SK-N-SH (cell line): ENCODE measurements at regions not wholly inside any gene's neighbourhood (a gene's known extent, or its start where the extent isn't known, plus 50 kb on each side); places are given as distances from the start of the nearest gene placed in this dataset.

Experiments
- CTCF ChIA-PET: fragments of 300-600, 350-600 bp; formaldehyde crosslinking; extraction: SDS; loops from one replicate; lab custom pipeline; 2021; lab: Yijun Ruan, JAX
- POLR2A ChIA-PET: fragments of 350-600 bp; sonication (Branson Sonifier 250); formaldehyde crosslinking; extraction: SDS; loops from one replicate; lab custom pipeline; 2020; ENCODE audit warnings: antibody characterized with exemption, inconsistent platforms; lab: Yijun Ruan, JAX
- DNase-seq: peaks from one replicate; pipeline ENCODE4 v3.0.0; 2012
- H2AFZ ChIP-seq: fragments of 200-600 bp; sonication (generic); 2 replicates; pipeline ENCODE4 v1.8.1; 2016; ENCODE audit warnings: antibody characterized with exemption, mild to moderate bottlenecking, low read depth
- H3F3A ChIP-seq: fragments of 200-600 bp; sonication (generic); replicated peaks from 2 replicates; pipeline ENCODE3; 2016; ENCODE audit warnings: antibody characterized with exemption, mild to moderate bottlenecking; ENCODE audit not compliant: insufficient read depth
- H3K27ac ChIP-seq, 2 experiments: fragments of 200-500 bp in 1 of 2; fragments of 200-600 bp in 1 of 2; sonication (Bioruptor generic) in 1 of 2; sonication (generic), shearing (Covaris generic) in 1 of 2; 2 replicates each; pipeline versions ENCODE4 v1.5.1 to v1.6.1; 2014 to 2016; ENCODE audit warnings: low read depth in 2 of 2, inconsistent platforms in 1 of 2, low read length in 1 of 2, mild to moderate bottlenecking in 1 of 2, mixed read lengths in 1 of 2
- H3K27me3 ChIP-seq: fragments of 200-600 bp; sonication (generic), shearing (Covaris generic); 2 replicates; pipeline ENCODE4 v1.6.1; 2016; ENCODE audit warnings: mixed run types; ENCODE audit not compliant: insufficient read depth
- H3K36me3 ChIP-seq, 2 experiments: fragments of 200-500 bp in 1 of 2; fragments of 200-600 bp in 1 of 2; sonication (Bioruptor generic) in 1 of 2; sonication (generic) in 1 of 2; replicated peaks in 1 of 2; 2 replicates each; pipeline versions ENCODE3 to v1.5.1; 2014 to 2016; ENCODE audit warnings: low read length in 1 of 2, mild to moderate bottlenecking in 1 of 2; ENCODE audit not compliant: insufficient read depth in 2 of 2, control insufficient read depth in 1 of 2
- H3K4me1 ChIP-seq, 2 experiments: fragments of 200-500 bp in 1 of 2; fragments of 200-600 bp in 1 of 2; sonication (Bioruptor generic) in 1 of 2; sonication (generic), shearing (Covaris generic) in 1 of 2; 2 replicates each; pipeline versions ENCODE4 v1.5.1 to v1.6.1; 2014 to 2016; ENCODE audit warnings: low read depth in 1 of 2, low read length in 1 of 2, mixed run types in 1 of 2; ENCODE audit not compliant: insufficient read depth in 2 of 2, control insufficient read depth in 1 of 2
- H3K4me2 ChIP-seq: fragments of 200-600 bp; sonication (generic), shearing (Covaris generic); 2 replicates; pipeline ENCODE4 v1.6.1; 2017; ENCODE audit warnings: mixed run types
- H3K4me3 ChIP-seq, 2 experiments: fragments of 200-500 bp in 1 of 2; fragments of 200-600 bp in 1 of 2; sonication (Bioruptor generic) in 1 of 2; sonication (generic), shearing (Covaris generic) in 1 of 2; 2 replicates each; pipeline versions ENCODE4 v1.5.1 to v1.8.1; 2014 to 2016; ENCODE audit warnings: low read depth in 2 of 2, inconsistent platforms in 1 of 2, low read length in 1 of 2, mild to moderate bottlenecking in 1 of 2, mixed read lengths in 1 of 2, moderate library complexity in 1 of 2
- H3K79me2 ChIP-seq: fragments of 200-600 bp; sonication (generic); 2 replicates; pipeline ENCODE4 v1.8.1; 2017; ENCODE audit warnings: mild to moderate bottlenecking; ENCODE audit not compliant: insufficient read depth
- H3K9ac ChIP-seq: fragments of 200-600 bp; sonication (generic); 2 replicates; pipeline ENCODE4 v1.6.1; 2017; ENCODE audit warnings: mixed run types
- H3K9me2 ChIP-seq: fragments of 200-600 bp; sonication (generic); 2 replicates; pipeline ENCODE4 v1.6.1; 2017; ENCODE audit warnings: mixed run types
- H3K9me3 ChIP-seq: fragments of 200-600 bp; sonication (generic); 2 replicates; pipeline ENCODE4 v1.6.1; 2017; ENCODE audit warnings: mixed run types, mild to moderate bottlenecking, moderate library complexity
- H4K20me1 ChIP-seq: fragments of 200-600 bp; sonication (generic); 2 replicates; pipeline ENCODE4 v1.6.1; 2017; ENCODE audit warnings: mild to moderate bottlenecking, mixed run types; ENCODE audit not compliant: insufficient read depth
- CTCF ChIP-seq: fragments of 200-600 bp; sonication (generic); IDR thresholded peaks from 2 replicates; pipeline ENCODE4 v1.6.1; 2017; ENCODE audit warnings: antibody characterized with exemption, mild to moderate bottlenecking, moderate library complexity
- ELF1 ChIP-seq: IDR thresholded peaks from 2 replicates; pipeline ENCODE4 v1.4.0; 2012
- EP300 ChIP-seq, 2 experiments: IDR thresholded peaks; 2 replicates each; pipeline versions ENCODE4 v1.4.0 to v1.6.1; 2012; ENCODE audit warnings: borderline replicate concordance in 1 of 2, low read depth in 1 of 2, low read length in 1 of 2
- EZH2phosphoT487 ChIP-seq: fragments of 200-600 bp; sonication (generic); IDR thresholded peaks from 2 replicates; pipeline ENCODE4 v1.6.1; 2017; ENCODE audit warnings: low read depth, mixed run types, mild to moderate bottlenecking, antibody characterized with exemption, moderate library complexity, borderline replicate concordance
- FOSL2 ChIP-seq: IDR thresholded peaks from 2 replicates; pipeline ENCODE4 v1.4.0; 2012; ENCODE audit warnings: low read depth, mild to moderate bottlenecking, moderate library complexity, borderline replicate concordance
- FOXJ3 ChIP-seq: sonication (generic); formaldehyde crosslinking; IDR thresholded peaks from 2 replicates; pipeline ENCODE4 v1.5.1; 2020; ENCODE audit warnings: mild to moderate bottlenecking, missing genetic modification reagents
- GABPA ChIP-seq: IDR thresholded peaks from 2 replicates; pipeline ENCODE4 v1.4.0; 2012; ENCODE audit warnings: low read depth, mild to moderate bottlenecking
- GATA2 ChIP-seq: sonication (generic); formaldehyde crosslinking; IDR thresholded peaks from 2 replicates; pipeline ENCODE4 v1.5.0; 2020; ENCODE audit warnings: mild to moderate bottlenecking, missing genetic modification reagents
- MEF2A ChIP-seq: IDR thresholded peaks from 2 replicates; pipeline ENCODE4 v1.4.0; 2012; ENCODE audit warnings: low read depth, borderline replicate concordance
- NFIC ChIP-seq: IDR thresholded peaks from 2 replicates; pipeline ENCODE4 v1.4.0; 2012; ENCODE audit warnings: borderline replicate concordance
- NRF1 ChIP-seq: IDR thresholded peaks from 2 replicates; pipeline ENCODE4 v1.6.1; 2012; ENCODE audit warnings: low read depth, mild to moderate bottlenecking, low read length
- POLR2AphosphoS5 ChIP-seq: IDR thresholded peaks from 2 replicates; pipeline ENCODE4 v1.6.1; 2012; ENCODE audit warnings: low read depth, low read length
- RAD21 ChIP-seq: IDR thresholded peaks from 2 replicates; pipeline ENCODE4 v1.6.1; 2012; ENCODE audit warnings: mild to moderate bottlenecking, low read length
- RCOR1 ChIP-seq: fragments of 150-350 bp; IDR thresholded peaks from 2 replicates; pipeline ENCODE4 v1.6.1; 2017; ENCODE audit warnings: antibody characterized with exemption, low read length
- RXRA ChIP-seq: IDR thresholded peaks from 2 replicates; pipeline ENCODE4 v1.4.0; 2012; ENCODE audit warnings: low read depth, mild to moderate bottlenecking, borderline replicate concordance
- SIN3A ChIP-seq: IDR thresholded peaks from 2 replicates; pipeline ENCODE4 v1.6.1; 2012; ENCODE audit warnings: low read depth, mild to moderate bottlenecking, low read length, moderate library complexity, borderline replicate concordance
- SMC3 ChIP-seq: IDR thresholded peaks from 2 replicates; pipeline ENCODE4 v1.6.1; 2012; ENCODE audit warnings: low read depth, low read length, improper control_type of control experiment
- TCF12 ChIP-seq: IDR thresholded peaks from 2 replicates; pipeline ENCODE4 v1.4.0; 2012
- TEAD4 ChIP-seq: IDR thresholded peaks from 2 replicates; pipeline ENCODE4 v1.4.0; 2012; ENCODE audit warnings: mild to moderate bottlenecking, borderline replicate concordance; ENCODE audit not compliant: insufficient read depth
- USF2 ChIP-seq: fragments of 150-350 bp; IDR thresholded peaks from 2 replicates; pipeline ENCODE4 v1.6.1; 2017; ENCODE audit warnings: antibody characterized with exemption, low read length, low read depth, borderline replicate concordance
- WGBS: methylation state at CpG from one replicate; pipeline ENCODE4 v1.1.6; 2017; ENCODE audit warnings: low lambda C conversion rate; 5-methylcytosine and 5-hydroxymethylcytosine counted together

DNA sequence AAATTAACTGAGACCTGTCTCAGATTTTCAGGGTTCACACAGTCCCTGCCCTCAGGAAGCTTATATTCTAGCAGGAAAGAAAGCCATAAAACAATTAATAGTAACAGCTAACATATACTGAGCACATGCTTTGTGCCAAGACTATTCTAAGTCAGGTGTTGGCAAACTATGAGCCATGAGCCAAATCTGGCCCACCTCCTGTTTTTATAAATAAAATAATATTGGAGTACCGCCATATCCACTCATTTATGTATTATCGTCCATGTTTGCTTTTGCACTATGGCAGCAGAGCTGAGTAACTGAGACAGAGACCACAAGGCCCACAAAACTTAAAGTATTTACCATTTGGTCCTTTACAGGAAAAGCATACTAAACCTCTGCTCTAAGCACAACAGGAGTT is 83.3 kb upstream of the TRIO start:
- H3K4me2 ChIP-seq = no peak overlapping the region
- ChIA-PET POLR2A (no interaction called here), CTCF (no interaction called here)
- H3K4me1 ChIP-seq = peaks cover 0 to 24% of the 10 kb centered on the region in 2 experiments; a peak in 2 of 4 replicates
- peaks cover 16% of the 10 kb centered on the region for H3F3A ChIP-seq
- H3K27me3 ChIP-seq = no peaks in the 10 kb centered on the region
- H3K9ac ChIP-seq = no peak overlapping the region
- WGBS = 98% methylated on average over 2 of the region's 2 CpGs
- no peaks in the 10 kb centered on the region for H4K20me1 ChIP-seq
- H3K36me3 ChIP-seq = no peaks in the 10 kb centered on the region
- no peaks in the 10 kb centered on the region for H3K9me3 ChIP-seq
- no peak overlapping the region for H2AFZ ChIP-seq
- no peaks in the 10 kb centered on the region for H3K9me2 ChIP-seq
- H3K27ac ChIP-seq = no peak overlapping the region
- H3K4me3 ChIP-seq = no peak overlapping the region
- DNase-seq = no peak
- no peaks in the 10 kb centered on the region for H3K79me2 ChIP-seq
- no peak for TF ChIP-seq POLR2AphosphoS5
- TF ChIP-seq RXRA = no peak
- TF ChIP-seq RAD21 = no peak
- no peak for TF ChIP-seq USF2
- TF ChIP-seq GABPA = no peak
- TF ChIP-seq NRF1 = no peak
- TF ChIP-seq EZH2phosphoT487 = no peak
- TF ChIP-seq SIN3A = no peak
- no peak for TF ChIP-seq GATA2 (CRISPR knock-in tag)
- no peak for TF ChIP-seq CTCF
- no peak for TF ChIP-seq FOXJ3 (CRISPR knock-in tag)
- no peak for TF ChIP-seq ELF1
- TF ChIP-seq TCF12 = no peak
- TF ChIP-seq EP300 (IDR thresholded peaks at IDR 0.05; ENCODE audit: borderline replicate concordance in 1 of 2, low read depth in 1 of 2, low read length in 1 of 2) = no peak
- TF ChIP-seq TEAD4 = no peak
- no peak for TF ChIP-seq FOSL2
- no peak for TF ChIP-seq RCOR1
- no peak for TF ChIP-seq MEF2A
- TF ChIP-seq SMC3 = no peak

- H2AFZ ChIP-seq = no peak overlapping the region
Measured at GRCh38 chr5:14057289-14057688, 85.9 kb upstream of the TRIO start.

More at GRCh38 chr5:14057289-14057688, 85.9 kb upstream of the TRIO start:
- Histone ChIP-seq H3K4me3 (no peak overlapping the region), H3K9me2 (no peaks in the 10 kb centered on the region), H3K9me3 (no peaks in the 10 kb centered on the region), H3K36me3 (no peaks in the 10 kb centered on the region), H3K9ac (no peak overlapping the region), H4K20me1 (no peaks in the 10 kb centered on the region), H3K27me3 (no peaks in the 10 kb centered on the region), H3F3A (peaks cover 12% of the 10 kb centered on the region), H3K27ac (no peak overlapping the region), H3K79me2 (no peaks in the 10 kb centered on the region), H3K4me2 (no peak overlapping the region), H3K4me1 (peaks cover 0 to 13% of the 10 kb centered on the region in 2 experiments; a peak in 2 of 4 replicates)
- CTCF ChIA-PET = no interaction called here
- DNase-seq = no peak
- POLR2A ChIA-PET = no interaction called here
- no peak for TF ChIP-seq SMC3
- peak; percentile 12; the same call in 1 of the 2 replicates for TF ChIP-seq NFIC
- 54% methylated on average over 7 of the region's 7 CpGs for WGBS
